ENCODE measurements at regions not wholly inside any gene's neighbourhood (a gene's known extent, or its start where the extent isn't known, plus 50 kb on each side); places are given as distances from the start of the nearest gene placed in this dataset.
"Not testable (repeated sequence)": the region's sequence is repeated elsewhere in the genome, so short reads cannot be mapped to it uniquely, and the experiment has no call there.

- DNase-seq (ENCODE audit: low read depth) = no peak
- TF ChIP-seq, protein P1, sequence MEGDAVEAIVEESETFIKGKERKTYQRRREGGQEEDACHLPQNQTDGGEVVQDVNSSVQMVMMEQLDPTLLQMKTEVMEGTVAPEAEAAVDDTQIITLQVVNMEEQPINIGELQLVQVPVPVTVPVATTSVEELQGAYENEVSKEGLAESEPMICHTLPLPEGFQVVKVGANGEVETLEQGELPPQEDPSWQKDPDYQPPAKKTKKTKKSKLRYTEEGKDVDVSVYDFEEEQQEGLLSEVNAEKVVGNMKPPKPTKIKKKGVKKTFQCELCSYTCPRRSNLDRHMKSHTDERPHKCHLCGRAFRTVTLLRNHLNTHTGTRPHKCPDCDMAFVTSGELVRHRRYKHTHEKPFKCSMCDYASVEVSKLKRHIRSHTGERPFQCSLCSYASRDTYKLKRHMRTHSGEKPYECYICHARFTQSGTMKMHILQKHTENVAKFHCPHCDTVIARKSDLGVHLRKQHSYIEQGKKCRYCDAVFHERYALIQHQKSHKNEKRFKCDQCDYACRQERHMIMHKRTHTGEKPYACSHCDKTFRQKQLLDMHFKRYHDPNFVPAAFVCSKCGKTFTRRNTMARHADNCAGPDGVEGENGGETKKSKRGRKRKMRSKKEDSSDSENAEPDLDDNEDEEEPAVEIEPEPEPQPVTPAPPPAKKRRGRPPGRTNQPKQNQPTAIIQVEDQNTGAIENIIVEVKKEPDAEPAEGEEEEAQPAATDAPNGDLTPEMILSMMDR (IDR thresholded peaks at IDR 0.05; ENCODE audit: low read length, missing control alignments) = no peak
- H3K4me3 ChIP-seq (replicated peaks; ENCODE audit: low read depth, low read length) = no peak overlapping the region
Observed at GRCh38 chr5:102625468-102625867, 126.7 kb upstream of the SLCO6A1 start.

DNA sequence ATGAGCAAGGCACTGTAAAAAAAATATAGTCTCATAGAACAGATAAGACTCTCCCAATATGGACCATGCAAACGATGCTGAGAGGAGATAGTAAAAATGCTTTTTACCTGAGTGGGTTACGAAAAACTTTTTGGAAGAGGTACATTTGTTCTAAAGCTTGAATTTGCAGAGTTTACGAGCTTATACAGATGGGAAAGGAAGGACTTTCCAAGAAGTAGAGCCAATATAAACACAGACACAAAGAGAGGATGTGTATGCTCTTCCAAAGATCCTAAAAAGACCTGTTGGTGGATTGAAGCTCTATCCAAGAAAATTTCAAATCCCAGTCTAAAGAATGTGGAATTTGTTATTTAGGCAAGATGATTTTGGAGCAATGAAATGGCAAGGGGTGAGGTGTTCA lies 127.1 kb upstream of the SLCO6A1 start:
- no peak overlapping the region for H3K4me3 ChIP-seq (replicated peaks; ENCODE audit: low read depth, low read length)
- DNase-seq (ENCODE audit: low read depth) = no peak
- TF ChIP-seq, protein P1 (IDR thresholded peaks at IDR 0.05; ENCODE audit: low read length, missing control alignments) = no peak

DNA sequence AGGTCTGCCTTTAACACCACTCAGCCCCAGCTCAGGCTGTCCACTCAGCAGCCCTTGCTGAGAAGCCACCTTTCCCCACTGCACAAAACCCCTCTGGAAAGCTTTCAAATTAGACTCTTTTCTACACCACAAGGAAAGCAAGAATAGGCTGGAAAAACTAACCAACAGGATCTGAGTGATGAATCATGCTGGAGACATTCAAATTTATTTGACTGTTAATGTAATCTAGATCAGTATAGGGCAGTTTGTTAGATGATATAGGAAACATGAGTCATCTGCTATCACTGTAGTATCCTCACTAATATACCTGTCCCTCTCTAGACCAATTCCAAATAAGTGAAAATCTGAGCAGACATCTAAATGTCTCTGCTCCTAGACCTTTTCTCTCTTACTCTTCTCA lies 127.8 kb upstream of the PAM start:
- TF ChIP-seq, protein P1 (IDR thresholded peaks at IDR 0.05; ENCODE audit: low read length, missing control alignments) = no peak
- H3K4me3 ChIP-seq (replicated peaks; ENCODE audit: low read depth, low read length) = no peak overlapping the region
- DNase-seq (ENCODE audit: low read depth) = peak; percentile 1

DNA sequence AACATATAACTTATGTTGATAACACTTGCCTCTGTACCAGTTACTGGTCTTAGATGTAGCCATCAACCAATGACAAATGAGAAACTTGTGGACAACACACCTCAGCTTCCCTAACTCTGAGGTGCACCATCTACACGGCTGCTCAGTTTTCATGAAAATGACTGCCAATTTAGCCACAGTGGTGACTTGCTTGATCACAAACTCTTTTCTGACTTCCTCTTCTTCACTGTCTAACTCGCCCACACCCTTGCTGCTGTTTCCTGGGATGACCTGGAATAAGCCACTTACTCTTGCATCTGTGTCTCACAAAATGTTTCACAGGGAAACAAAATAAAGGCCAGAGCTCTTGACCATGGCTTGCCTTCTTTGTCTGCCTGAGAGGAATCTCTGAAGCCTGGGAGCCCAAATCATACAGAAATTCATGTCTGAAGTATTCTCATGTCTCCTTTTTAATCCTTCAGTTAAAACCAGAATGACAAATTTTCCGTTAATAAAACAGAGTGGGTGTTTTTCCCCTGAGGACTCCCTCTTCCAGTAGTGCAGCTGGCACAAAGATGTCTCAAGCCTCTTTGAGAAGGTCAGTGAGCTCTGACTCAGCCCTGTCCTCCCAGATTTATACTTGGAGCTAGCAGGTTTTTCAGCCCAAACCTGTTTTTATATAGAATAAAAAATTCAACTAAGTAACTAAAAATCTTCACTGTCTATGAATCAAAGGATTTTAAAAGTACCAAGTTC lies 126.5 kb upstream of the PAM start:
- no peak overlapping the region for H3K4me3 ChIP-seq (replicated peaks; ENCODE audit: low read depth, low read length)
- TF ChIP-seq, protein P1 (IDR thresholded peaks at IDR 0.05; ENCODE audit: low read length, missing control alignments) = no peak
- DNase-seq (ENCODE audit: low read depth) = peak; percentile 1

- TF ChIP-seq, protein P1 (IDR thresholded peaks at IDR 0.05; ENCODE audit: low read length, missing control alignments) = no peak
- no peak overlapping the region for H3K4me3 ChIP-seq (replicated peaks; ENCODE audit: low read depth, low read length)
- DNase-seq (ENCODE audit: low read depth) = no peak
Observed at GRCh38 chr5:102629827-102630605, 125.1 kb upstream of the PAM start.

- H3K4me3 ChIP-seq (replicated peaks; ENCODE audit: low read depth, low read length); DNase-seq (ENCODE audit: low read depth): not testable (repeated sequence)
Observed at GRCh38 chr5:102635399-102635798, 119.7 kb upstream of the PAM start.

- no peak overlapping the region for H3K4me3 ChIP-seq (replicated peaks; ENCODE audit: low read depth, low read length)
- TF ChIP-seq, protein P1 (IDR thresholded peaks at IDR 0.05; ENCODE audit: low read length, missing control alignments) = no peak
- no peak for DNase-seq (ENCODE audit: low read depth)
Observed at GRCh38 chr5:102638316-102638715, 116.8 kb upstream of the PAM start.
